ENCODE measurements at regions not wholly inside any gene's neighbourhood (a gene's known extent, or its start where the extent isn't known, plus 50 kb on each side); places are given as distances from the start of the nearest gene placed in this dataset.

DNA sequence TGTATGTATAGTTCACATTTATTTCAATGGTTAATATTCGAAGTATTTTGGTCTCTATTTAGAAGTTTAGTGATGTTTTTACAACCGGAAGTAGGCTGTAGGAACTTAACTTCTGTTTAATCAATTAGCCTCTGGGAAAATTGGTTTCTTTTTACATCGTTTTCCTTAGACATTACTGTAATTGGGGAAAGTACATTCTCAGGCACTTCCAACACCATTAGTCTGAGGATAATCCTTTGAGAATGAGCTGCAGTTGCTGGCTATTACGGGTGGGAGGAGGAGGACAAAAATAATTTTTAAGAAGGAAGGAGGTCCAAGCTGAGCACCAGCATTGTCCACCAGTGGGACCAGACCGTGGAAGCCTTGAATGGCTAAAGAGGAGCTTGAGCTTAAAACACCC lies 70.4 kb upstream of the ST3GAL5 start:
- TF ChIP-seq, protein P1, sequence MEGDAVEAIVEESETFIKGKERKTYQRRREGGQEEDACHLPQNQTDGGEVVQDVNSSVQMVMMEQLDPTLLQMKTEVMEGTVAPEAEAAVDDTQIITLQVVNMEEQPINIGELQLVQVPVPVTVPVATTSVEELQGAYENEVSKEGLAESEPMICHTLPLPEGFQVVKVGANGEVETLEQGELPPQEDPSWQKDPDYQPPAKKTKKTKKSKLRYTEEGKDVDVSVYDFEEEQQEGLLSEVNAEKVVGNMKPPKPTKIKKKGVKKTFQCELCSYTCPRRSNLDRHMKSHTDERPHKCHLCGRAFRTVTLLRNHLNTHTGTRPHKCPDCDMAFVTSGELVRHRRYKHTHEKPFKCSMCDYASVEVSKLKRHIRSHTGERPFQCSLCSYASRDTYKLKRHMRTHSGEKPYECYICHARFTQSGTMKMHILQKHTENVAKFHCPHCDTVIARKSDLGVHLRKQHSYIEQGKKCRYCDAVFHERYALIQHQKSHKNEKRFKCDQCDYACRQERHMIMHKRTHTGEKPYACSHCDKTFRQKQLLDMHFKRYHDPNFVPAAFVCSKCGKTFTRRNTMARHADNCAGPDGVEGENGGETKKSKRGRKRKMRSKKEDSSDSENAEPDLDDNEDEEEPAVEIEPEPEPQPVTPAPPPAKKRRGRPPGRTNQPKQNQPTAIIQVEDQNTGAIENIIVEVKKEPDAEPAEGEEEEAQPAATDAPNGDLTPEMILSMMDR (IDR thresholded peaks at IDR 0.05) = no peak
- DNase-seq = no peak
- H3K27ac ChIP-seq = no peak overlapping the region
- intact Hi-C loops (cut with DNase I; ENCODE audit: low total_unique reads) = no loop called here
- no peaks in the 10 kb centered on the region for H3K36me3 ChIP-seq
- H3K27me3 ChIP-seq = peaks cover 0 to 3% of the 10 kb centered on the region in 2 donors
- no peaks in the 10 kb centered on the region for H3K4me1 ChIP-seq
- H3K9me3 ChIP-seq = no peaks in the 10 kb centered on the region
- H3K4me3 ChIP-seq = no peak overlapping the region

DNA sequence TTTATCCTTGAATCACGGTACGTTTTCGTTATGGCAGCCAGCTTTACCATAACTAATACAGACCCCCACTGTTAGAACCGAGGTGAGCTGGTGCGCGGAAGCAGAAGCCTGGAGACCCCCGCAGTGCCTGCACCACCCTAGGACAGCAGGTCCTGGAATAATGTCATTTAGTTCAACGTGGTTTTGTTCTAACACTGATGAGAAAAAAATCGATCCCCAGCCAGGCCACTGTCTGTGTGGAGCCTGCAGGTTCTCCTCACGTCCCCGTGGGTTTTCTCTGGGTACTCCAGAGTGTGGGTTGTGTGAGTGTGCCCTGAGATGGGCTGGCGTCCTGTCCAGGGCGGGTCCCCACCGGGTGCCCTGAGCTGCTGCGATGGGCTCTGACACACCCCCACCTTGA lies 69.9 kb upstream of the ST3GAL5 start:
- DNase-seq = no peak
- Histone ChIP-seq H3K36me3 (no peaks in the 10 kb centered on the region), H3K27me3 (peaks cover 0 to 3% of the 10 kb centered on the region in 2 donors), H3K4me3 (no peak overlapping the region), H3K27ac (no peak overlapping the region), H3K4me1 (no peaks in the 10 kb centered on the region), H3K9me3 (no peaks in the 10 kb centered on the region)
- TF ChIP-seq, protein P1 (IDR thresholded peaks at IDR 0.05) = no peak
- intact Hi-C loops (cut with DNase I; ENCODE audit: low total_unique reads) = no loop called here

DNA sequence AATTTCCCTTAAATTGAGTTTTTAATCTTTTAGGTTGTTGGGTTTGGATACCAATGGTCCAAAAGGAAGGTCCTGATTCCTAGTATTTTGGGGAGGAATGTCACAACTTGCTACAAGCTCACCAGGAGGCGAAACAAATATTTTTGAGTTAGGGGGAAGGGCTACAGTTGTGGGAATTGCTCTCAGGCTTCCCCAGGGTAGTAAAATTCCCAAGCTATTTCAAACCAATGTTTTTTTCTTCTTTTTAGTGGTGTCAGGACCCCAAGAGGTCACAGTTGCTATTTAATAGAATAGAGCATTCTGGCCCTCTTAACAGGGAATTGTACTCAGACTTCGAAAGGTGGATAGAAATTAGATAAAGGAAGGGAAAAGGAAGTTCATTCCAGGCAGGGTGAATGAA lies 68.5 kb upstream of the ST3GAL5 start:
- Histone ChIP-seq H3K4me1 (no peaks in the 10 kb centered on the region), H3K27ac (no peak overlapping the region), H3K27me3 (no peaks in the 10 kb centered on the region), H3K9me3 (no peaks in the 10 kb centered on the region), H3K36me3 (no peaks in the 10 kb centered on the region), H3K4me3 (no peak overlapping the region)
- TF ChIP-seq, protein P1 (IDR thresholded peaks at IDR 0.05) = no peak
- intact Hi-C loops (cut with DNase I; ENCODE audit: low total_unique reads) = no loop called here
- DNase-seq = no peak

DNA sequence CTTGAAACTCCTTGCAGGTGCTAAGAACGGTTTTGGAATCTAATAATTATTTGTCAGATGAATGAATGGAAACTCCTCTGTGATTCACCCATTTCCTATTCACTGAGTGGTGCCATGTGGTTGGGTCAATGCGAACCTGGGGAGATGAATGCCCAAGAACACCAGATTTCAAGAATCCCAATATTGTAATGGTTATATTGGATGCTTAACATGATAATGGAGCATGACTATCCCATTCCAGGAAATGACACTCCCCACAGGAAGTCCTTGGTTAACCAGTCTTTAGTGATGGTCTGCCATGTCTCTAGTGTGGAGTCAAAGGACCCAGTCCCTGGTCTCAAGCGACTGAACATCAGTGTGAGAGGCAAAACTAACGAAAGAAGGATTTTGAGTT lies 67.9 kb upstream of the ST3GAL5 start:
- no peaks in the 10 kb centered on the region for H3K9me3 ChIP-seq
- no peak overlapping the region for H3K27ac ChIP-seq
- TF ChIP-seq, protein P1 (IDR thresholded peaks at IDR 0.05) = no peak
- no peaks in the 10 kb centered on the region for H3K4me1 ChIP-seq
- intact Hi-C loops (cut with DNase I; ENCODE audit: low total_unique reads) = no loop called here
- no peaks in the 10 kb centered on the region for H3K27me3 ChIP-seq
- no peaks in the 10 kb centered on the region for H3K36me3 ChIP-seq
- H3K4me3 ChIP-seq = no peak overlapping the region
- no peak for DNase-seq

DNA sequence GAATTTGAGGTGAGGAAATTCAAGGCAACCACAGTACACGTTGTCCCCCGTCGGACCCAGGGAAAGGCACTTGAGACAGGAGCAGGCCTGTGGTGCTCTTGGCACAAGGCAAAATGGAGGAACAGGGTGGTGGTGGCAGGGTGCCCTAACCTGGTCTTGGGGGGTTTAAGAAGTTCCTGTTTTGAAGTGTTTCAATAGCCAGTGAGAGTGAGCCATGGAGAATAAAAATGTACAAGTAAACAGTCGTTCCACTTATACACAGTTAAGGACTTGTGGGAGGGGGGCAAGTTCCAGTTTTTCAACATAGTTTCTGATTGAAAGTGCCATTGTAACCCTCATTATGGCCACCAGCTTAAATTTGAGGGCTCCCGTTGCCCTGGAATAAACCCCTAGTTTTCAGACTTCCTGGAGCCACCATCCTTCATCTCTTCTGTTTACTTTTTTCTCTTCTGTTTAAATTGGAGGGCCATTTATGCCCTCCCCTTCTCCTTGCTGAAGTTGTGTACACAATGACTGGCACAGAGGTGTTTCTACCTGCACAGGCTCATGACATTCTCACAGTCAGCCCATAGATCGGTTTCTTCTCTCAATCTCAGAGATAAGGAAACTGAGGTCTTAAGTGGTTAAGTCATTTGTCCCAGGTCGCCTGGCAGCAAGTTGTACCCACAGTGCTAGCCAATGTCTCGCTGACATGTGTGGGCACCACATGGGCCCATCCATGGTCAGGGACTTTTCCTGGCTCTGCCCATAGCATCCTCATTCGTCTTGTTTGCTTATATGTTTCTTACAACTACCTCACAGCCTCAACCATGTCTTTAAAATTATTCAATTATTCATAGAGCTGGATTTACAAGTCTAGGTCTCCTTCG lies 66.0 kb upstream of the ST3GAL5 start:
- Histone ChIP-seq H3K4me1 (no peaks in the 10 kb centered on the region), H3K36me3 (no peaks in the 10 kb centered on the region), H3K9me3 (no peaks in the 10 kb centered on the region), H3K27me3 (no peaks in the 10 kb centered on the region), H3K27ac (no peak overlapping the region), H3K4me3 (no peak overlapping the region)
- no peak for DNase-seq
- intact Hi-C loops (cut with DNase I; ENCODE audit: low total_unique reads) = no loop called here
- TF ChIP-seq, protein P1 (IDR thresholded peaks at IDR 0.05) = no peak
